Fibroblast of lung (primary cell): ENCODE measurements at regions not wholly inside any gene's neighbourhood (a gene's known extent, or its start where the extent isn't known, plus 50 kb on each side); places are given as distances from the start of the nearest gene placed in this dataset.

Experiments used
- DNase-seq, 2 donors: peaks; one replicate each; pipeline versions ENCODE4 v3.0.0 to v3.0.0-alpha.2; 2010; ENCODE audit warnings: low read depth in 2 of 2
- H2AFZ ChIP-seq: 2 replicates; pipeline ENCODE4 v1.5.1; 2012; ENCODE audit warnings: low read length, control low read depth, inconsistent platforms
- H3K27ac ChIP-seq: 2 replicates; pipeline ENCODE4 v1.5.1; 2011; ENCODE audit warnings: low read length, control low read depth; ENCODE audit not compliant: insufficient read depth
- H3K27me3 ChIP-seq: 2 replicates; pipeline ENCODE4 v1.5.1; 2011; ENCODE audit warnings: mild to moderate bottlenecking, low read length; ENCODE audit not compliant: control insufficient read depth, insufficient read depth
- H3K36me3 ChIP-seq: 2 replicates; pipeline ENCODE4 v1.5.1; 2011; ENCODE audit warnings: low read length; ENCODE audit not compliant: control insufficient read depth, insufficient read depth
- H3K4me1 ChIP-seq: 2 replicates; pipeline ENCODE4 v1.5.1; 2011; ENCODE audit warnings: low read length; ENCODE audit not compliant: control insufficient read depth, insufficient read depth; ENCODE audit errors: extremely low read depth
- H3K4me2 ChIP-seq: 2 replicates; pipeline ENCODE4 v1.5.1; 2011; ENCODE audit warnings: low read length, control low read depth; ENCODE audit not compliant: insufficient read depth; ENCODE audit errors: extremely low read depth
- H3K4me3 ChIP-seq, 4 experiments: fragments of 200-600 bp in 1 of 4; sonication (generic) in 1 of 4; replicated peaks in 1 of 4; 2 replicates each; pipeline ENCODE4 v1.5.1; 2011 to 2016; ENCODE audit warnings: low read length in 4 of 4, low read depth in 3 of 4, mild to moderate bottlenecking in 3 of 4, control low read depth in 2 of 4, inconsistent platforms in 1 of 4, mixed read lengths in 1 of 4; ENCODE audit not compliant: insufficient read depth in 1 of 4; ENCODE audit errors: control extremely low read depth in 1 of 4
- H3K79me2 ChIP-seq: 2 replicates; pipeline ENCODE4 v1.5.1; 2012; ENCODE audit warnings: mild to moderate bottlenecking, low read length, inconsistent platforms; ENCODE audit not compliant: control insufficient read depth, insufficient read depth
- H3K9ac ChIP-seq: 2 replicates; pipeline ENCODE4 v1.5.1; 2011; ENCODE audit warnings: mild to moderate bottlenecking, low read length, control low read depth; ENCODE audit not compliant: insufficient read depth
- H3K9me3 ChIP-seq: 2 replicates; pipeline ENCODE4 v1.5.1; 2012; ENCODE audit warnings: low read depth, low read length; ENCODE audit not compliant: control insufficient read depth, insufficient read depth
- H4K20me1 ChIP-seq: 2 replicates; pipeline ENCODE4 v1.5.1; 2011; ENCODE audit warnings: low read length; ENCODE audit not compliant: control insufficient read depth, insufficient read depth; ENCODE audit errors: extremely low read depth
- CTCF ChIP-seq, 2 donors: IDR thresholded peaks in 1 of 2; conservative IDR thresholded peaks in 1 of 2; 1 replicate in 1 of 2; 2 replicates in 1 of 2; pipeline ENCODE4 v1.5.1; 2011 to 2012; ENCODE audit warnings: low read length in 2 of 2, control low read depth in 1 of 2, inconsistent platforms in 1 of 2, low read depth in 1 of 2, mild to moderate bottlenecking in 1 of 2
- EZH2 ChIP-seq: IDR thresholded peaks from 2 replicates; pipeline ENCODE4 v1.5.1; 2012; ENCODE audit warnings: low read length, control low read depth, mild to moderate bottlenecking; ENCODE audit errors: missing control alignments

GRCh38 chr3:165464736-165465135 is 268.6 kb upstream of the SLITRK3 start:
- TF ChIP-seq CTCF (conservative IDR thresholded peaks at IDR 0.05 in 1 of 2, IDR thresholded peaks at IDR 0.05 in 1 of 2; ENCODE audit: low read depth in 1 of 2, low read length in 2 of 2) = no peak
- TF ChIP-seq EZH2 = no peak
- Histone ChIP-seq H3K9ac (no peak overlapping the region), H3K27ac (no peak overlapping the region), H3K4me2 (no peak overlapping the region), H3K36me3 (no peaks in the 10 kb centered on the region), H3K4me1 (peaks cover 6% of the 10 kb centered on the region), H2AFZ (no peak overlapping the region), H3K9me3 (no peaks in the 10 kb centered on the region), H3K79me2 (no peaks in the 10 kb centered on the region), H4K20me1 (no peaks in the 10 kb centered on the region), H3K4me3 (no peak overlapping the region), H3K27me3 (no peaks in the 10 kb centered on the region)
- peak; percentile 79 to 86 for DNase-seq

- Histone ChIP-seq H3K4me2 (no peak overlapping the region), H3K9ac (no peak overlapping the region), H3K4me3 (no peak overlapping the region), H3K27me3 (no peaks in the 10 kb centered on the region), H2AFZ (no peak overlapping the region), H3K36me3 (no peaks in the 10 kb centered on the region), H4K20me1 (no peaks in the 10 kb centered on the region), H3K79me2 (no peaks in the 10 kb centered on the region), H3K4me1 (peaks cover 6% of the 10 kb centered on the region), H3K27ac (no peak overlapping the region), H3K9me3 (no peaks in the 10 kb centered on the region)
- TF ChIP-seq EZH2 = no peak
- TF ChIP-seq CTCF (conservative IDR thresholded peaks at IDR 0.05 in 1 of 2, IDR thresholded peaks at IDR 0.05 in 1 of 2; ENCODE audit: low read depth in 1 of 2, low read length in 2 of 2) = no peak
- DNase-seq = peak in 1 of 2 donors; percentile 60
Observed at GRCh38 chr3:165463531-165463930, 267.3 kb upstream of the SLITRK3 start.

- Histone ChIP-seq H3K27me3 (no peaks in the 10 kb centered on the region), H3K27ac (no peak overlapping the region), H4K20me1 (no peaks in the 10 kb centered on the region), H3K9me3 (no peaks in the 10 kb centered on the region), H3K9ac (no peak overlapping the region), H3K4me3 (no peak overlapping the region), H3K4me1 (peaks cover 6% of the 10 kb centered on the region), H3K79me2 (no peaks in the 10 kb centered on the region), H2AFZ (no peak overlapping the region), H3K4me2 (peak overlapping the region; percentile 68), H3K36me3 (no peaks in the 10 kb centered on the region)
- DNase-seq = peak; percentile 34 to 86
- TF ChIP-seq EZH2 = no peak
- TF ChIP-seq CTCF (conservative IDR thresholded peaks at IDR 0.05 in 1 of 2, IDR thresholded peaks at IDR 0.05 in 1 of 2; ENCODE audit: low read depth in 1 of 2, low read length in 2 of 2) = no peak
Observed at GRCh38 chr3:165462636-165463334, 266.6 kb upstream of the SLITRK3 start.
